ENCODE measurements at regions not wholly inside any gene's neighbourhood (a gene's known extent, or its start where the extent isn't known, plus 50 kb on each side); places are given as distances from the start of the nearest gene placed in this dataset.

DNA sequence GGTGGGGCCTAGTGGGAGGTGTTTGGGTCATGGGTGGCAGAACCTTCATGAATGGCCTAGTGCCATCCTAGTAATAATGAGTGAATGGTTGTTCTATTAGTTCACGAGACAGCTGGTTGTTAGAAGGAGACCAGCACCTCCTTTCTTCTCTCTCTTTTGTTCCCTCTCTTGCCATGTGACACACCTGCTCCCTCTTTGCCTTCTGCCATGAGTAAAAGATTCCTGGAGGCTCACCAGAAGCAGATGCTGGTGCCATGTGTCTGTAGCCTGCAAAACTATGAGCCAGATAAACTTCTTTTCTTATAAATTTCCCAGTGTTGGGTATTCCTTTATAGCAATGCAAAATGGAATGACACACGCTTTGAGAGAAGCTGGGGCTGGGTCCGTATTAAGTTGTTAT lies 89.0 kb upstream of the SLC4A7 start:
- POLR2A ChIA-PET: no interaction called here
- Mint-ChIP-seq H3K4me1 (ENCODE audit: low read depth, unreplicated experiment) (no peaks in the 10 kb centered on the region), H3K36me3 (ENCODE audit: insufficient read depth, unreplicated experiment) (no peaks in the 10 kb centered on the region), H3K27me3 (ENCODE audit: insufficient read depth, unreplicated experiment) (no peaks in the 10 kb centered on the region), H3K27ac (ENCODE audit: unreplicated experiment) (no peak overlapping the region), H3K9me3 (ENCODE audit: unreplicated experiment) (no peaks in the 10 kb centered on the region), H3K4me3 (ENCODE audit: unreplicated experiment) (no peak overlapping the region)
- BruUV-seq (replicated peaks): no TSS peak
- TF ChIP-seq, protein P1, sequence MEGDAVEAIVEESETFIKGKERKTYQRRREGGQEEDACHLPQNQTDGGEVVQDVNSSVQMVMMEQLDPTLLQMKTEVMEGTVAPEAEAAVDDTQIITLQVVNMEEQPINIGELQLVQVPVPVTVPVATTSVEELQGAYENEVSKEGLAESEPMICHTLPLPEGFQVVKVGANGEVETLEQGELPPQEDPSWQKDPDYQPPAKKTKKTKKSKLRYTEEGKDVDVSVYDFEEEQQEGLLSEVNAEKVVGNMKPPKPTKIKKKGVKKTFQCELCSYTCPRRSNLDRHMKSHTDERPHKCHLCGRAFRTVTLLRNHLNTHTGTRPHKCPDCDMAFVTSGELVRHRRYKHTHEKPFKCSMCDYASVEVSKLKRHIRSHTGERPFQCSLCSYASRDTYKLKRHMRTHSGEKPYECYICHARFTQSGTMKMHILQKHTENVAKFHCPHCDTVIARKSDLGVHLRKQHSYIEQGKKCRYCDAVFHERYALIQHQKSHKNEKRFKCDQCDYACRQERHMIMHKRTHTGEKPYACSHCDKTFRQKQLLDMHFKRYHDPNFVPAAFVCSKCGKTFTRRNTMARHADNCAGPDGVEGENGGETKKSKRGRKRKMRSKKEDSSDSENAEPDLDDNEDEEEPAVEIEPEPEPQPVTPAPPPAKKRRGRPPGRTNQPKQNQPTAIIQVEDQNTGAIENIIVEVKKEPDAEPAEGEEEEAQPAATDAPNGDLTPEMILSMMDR (IDR thresholded peaks at IDR 0.05; ENCODE audit: insufficient read depth in 1 of 2, low read depth in 1 of 2, low read length in 1 of 2, severe bottlenecking in 1 of 2, unreplicated experiment in 1 of 2): no peak
- CTCF ChIA-PET: no interaction called here
- no peak overlapping the region for H3K4me3 ChIP-seq (ENCODE audit: low read depth, low read length)
- no peaks in the 10 kb centered on the region for H3K4me1 ChIP-seq
- DNase-seq: no peak
- no peaks in the 10 kb centered on the region for H3K9me3 ChIP-seq
- H3K27me3 ChIP-seq (replicated peaks; ENCODE audit: control insufficient read depth, insufficient read depth, low read length): no peaks in the 10 kb centered on the region
- intact Hi-C loops (cut with micrococcal nuclease; ENCODE audit: unreplicated experiment): no loop called here
- no peaks in the 10 kb centered on the region for H3K36me3 ChIP-seq (ENCODE audit: control insufficient read depth, insufficient read depth, low read length)

DNA sequence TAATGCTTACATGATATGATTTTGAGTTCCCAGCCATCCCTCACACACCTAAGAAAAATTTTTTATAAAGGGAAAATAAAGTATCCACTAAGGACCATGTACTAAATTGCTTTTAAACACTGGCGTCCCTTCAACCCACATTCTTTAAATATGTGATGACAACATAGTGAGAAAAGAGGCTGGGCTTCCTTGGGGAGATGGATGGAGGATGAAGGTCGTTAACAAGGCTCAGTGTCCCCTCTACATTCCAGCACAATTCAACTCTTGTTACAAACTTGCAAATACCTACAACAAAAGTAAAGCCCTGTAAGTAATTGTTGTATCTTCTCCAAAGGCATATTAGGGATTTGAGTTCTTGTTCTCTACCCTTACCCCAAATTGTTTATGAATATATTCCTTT lies 87.2 kb upstream of the SLC4A7 start:
- no peak overlapping the region for H3K4me3 Mint-ChIP-seq (ENCODE audit: unreplicated experiment)
- Histone ChIP-seq H3K36me3 (ENCODE audit: control insufficient read depth, insufficient read depth, low read length) (no peaks in the 10 kb centered on the region), H3K27me3 (replicated peaks; ENCODE audit: control insufficient read depth, insufficient read depth, low read length) (no peaks in the 10 kb centered on the region), H3K4me1 (no peaks in the 10 kb centered on the region), H3K4me3 (ENCODE audit: low read depth, low read length) (no peak overlapping the region), H3K9me3 (no peaks in the 10 kb centered on the region)
- no peaks in the 10 kb centered on the region for H3K36me3 Mint-ChIP-seq (ENCODE audit: insufficient read depth, unreplicated experiment)
- ChIA-PET CTCF (no interaction called here), POLR2A (no interaction called here)
- TF ChIP-seq, protein P1 (IDR thresholded peaks at IDR 0.05; ENCODE audit: insufficient read depth in 1 of 2, low read depth in 1 of 2, low read length in 1 of 2, severe bottlenecking in 1 of 2, unreplicated experiment in 1 of 2): no peak
- no peaks in the 10 kb centered on the region for H3K9me3 Mint-ChIP-seq (ENCODE audit: unreplicated experiment)
- no peak for DNase-seq
- BruUV-seq (replicated peaks): no TSS peak
- no peak overlapping the region for H3K27ac Mint-ChIP-seq (ENCODE audit: unreplicated experiment)
- no peaks in the 10 kb centered on the region for H3K27me3 Mint-ChIP-seq (ENCODE audit: insufficient read depth, unreplicated experiment)
- H3K4me1 Mint-ChIP-seq (ENCODE audit: low read depth, unreplicated experiment): no peaks in the 10 kb centered on the region
- intact Hi-C loops (cut with micrococcal nuclease; ENCODE audit: unreplicated experiment): no loop called here

DNA sequence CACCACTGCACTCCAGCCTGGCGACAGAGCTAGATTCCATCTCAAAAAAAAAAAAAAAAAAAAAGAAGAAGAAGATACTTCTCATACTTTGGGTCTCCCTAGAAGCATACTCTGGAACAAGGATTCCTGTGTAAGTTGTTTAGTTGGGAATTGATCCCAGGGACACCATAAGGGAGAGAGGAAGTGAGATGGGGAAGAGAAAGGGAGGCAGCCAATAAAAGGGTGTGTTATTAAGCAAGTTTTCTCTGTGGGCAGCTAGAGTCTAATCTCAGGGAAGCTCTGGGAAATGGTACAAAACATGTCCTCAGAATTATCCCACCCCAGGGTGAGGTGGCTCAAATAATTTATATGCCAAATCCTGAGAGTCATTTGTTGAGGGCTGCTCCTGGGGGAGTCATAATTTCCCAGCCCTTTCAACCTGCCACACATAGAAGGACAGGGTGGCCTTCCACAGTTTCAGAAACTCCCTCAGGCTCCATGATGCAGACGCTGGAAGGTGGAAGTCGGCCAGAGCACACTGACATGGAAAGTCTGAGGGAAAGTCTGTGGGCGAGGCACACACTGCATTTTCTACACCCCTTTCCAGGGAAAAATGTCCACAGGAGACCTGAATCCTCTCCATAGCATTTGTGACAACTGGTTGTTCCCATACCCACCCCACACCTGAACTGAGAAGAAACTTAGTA lies 86.4 kb upstream of the SLC4A7 start:
- POLR2A ChIA-PET: no interaction called here
- CTCF ChIA-PET: interaction anchor here (0.6 kb wide), 1 partner anchor 98 kb away, joined by 3 read pairs; no protein-coding TSS in a partner anchor
- H3K4me3 Mint-ChIP-seq (ENCODE audit: unreplicated experiment): no peak overlapping the region

More for the DNA sequence above, 86.4 kb upstream of the SLC4A7 start:
- no peaks in the 10 kb centered on the region for H3K9me3 Mint-ChIP-seq (ENCODE audit: unreplicated experiment)
- TF ChIP-seq, protein P1 (IDR thresholded peaks at IDR 0.05; ENCODE audit: insufficient read depth in 1 of 2, low read depth in 1 of 2, low read length in 1 of 2, severe bottlenecking in 1 of 2, unreplicated experiment in 1 of 2): no peak
- H3K27me3 Mint-ChIP-seq (ENCODE audit: insufficient read depth, unreplicated experiment): no peaks in the 10 kb centered on the region
- no peaks in the 10 kb centered on the region for H3K4me1 Mint-ChIP-seq (ENCODE audit: low read depth, unreplicated experiment)
- H3K9me3 ChIP-seq: no peaks in the 10 kb centered on the region
- no peaks in the 10 kb centered on the region for H3K27me3 ChIP-seq (replicated peaks; ENCODE audit: control insufficient read depth, insufficient read depth, low read length)
- no peaks in the 10 kb centered on the region for H3K4me1 ChIP-seq
- no peaks in the 10 kb centered on the region for H3K36me3 Mint-ChIP-seq (ENCODE audit: insufficient read depth, unreplicated experiment)
- no peak for DNase-seq
- BruUV-seq (replicated peaks): no TSS peak
- H3K27ac Mint-ChIP-seq (ENCODE audit: unreplicated experiment): no peak overlapping the region
- intact Hi-C loops (cut with micrococcal nuclease; ENCODE audit: unreplicated experiment): no loop called here
- H3K36me3 ChIP-seq (ENCODE audit: control insufficient read depth, insufficient read depth, low read length): no peaks in the 10 kb centered on the region
- H3K4me3 ChIP-seq (ENCODE audit: low read depth, low read length): no peak overlapping the region

All from Caco-2 (cell line).